NCI-H748 (cell line): ENCODE measurements at regions not wholly inside any gene's neighbourhood (a gene's known extent, or its start where the extent isn't known, plus 50 kb on each side); places are given as distances from the start of the nearest gene placed in this dataset.
"Not testable (repeated sequence)": the region's sequence is repeated elsewhere in the genome, so short reads cannot be mapped to it uniquely, and the experiment has no call there.

Source experiments
- DNase-seq: peaks from one replicate; lab custom pipeline; 2025; ENCODE audit not compliant: unreplicated experiment; lab: John Stamatoyannopoulos, UW

GRCh38 chr4:159410076-159410777 lies 307.3 kb downstream of the RAPGEF2 start:
- DNase-seq: no peak

- no peak for DNase-seq
These were observed 308.0 kb downstream of the RAPGEF2 start for GRCh38 chr4:159410891-159411290.

GRCh38 chr4:159413306-159413943 lies 310.5 kb downstream of the RAPGEF2 start:
- DNase-seq: no peak

- DNase-seq: no peak
These were observed 311.4 kb downstream of the RAPGEF2 start for GRCh38 chr4:159414305-159414704.

GRCh38 chr4:159416073-159416472 lies 313.2 kb downstream of the RAPGEF2 start:
- DNase-seq: no peak

- no peak for DNase-seq
These were observed 314.1 kb downstream of the RAPGEF2 start for GRCh38 chr4:159416996-159417395.

- DNase-seq: no peak
These were observed 317.5 kb downstream of the RAPGEF2 start for GRCh38 chr4:159420162-159421057.

GRCh38 chr4:159421058-159421419 lies 318.2 kb downstream of the RAPGEF2 start:
- DNase-seq: not testable (repeated sequence)

- no peak for DNase-seq
These were observed 319.1 kb downstream of the RAPGEF2 start for GRCh38 chr4:159422019-159422418.

GRCh38 chr4:159422626-159423025 lies 319.7 kb downstream of the RAPGEF2 start:
- no peak for DNase-seq

- DNase-seq: no peak
These were observed 322.9 kb downstream of the RAPGEF2 start for GRCh38 chr4:159425737-159426305.

GRCh38 chr4:159428293-159428692 lies 325.4 kb downstream of the RAPGEF2 start:
- DNase-seq: no peak

- peak; percentile 56 for DNase-seq
These were observed 326.3 kb downstream of the RAPGEF2 start for GRCh38 chr4:159428975-159429692.

- DNase-seq: no peak
These were observed 326.8 kb downstream of the RAPGEF2 start for GRCh38 chr4:159429693-159430035.

- DNase-seq: no peak
These were observed 328.0 kb downstream of the RAPGEF2 start for GRCh38 chr4:159430896-159431295.

- no peak for DNase-seq
These were observed 329.6 kb downstream of the RAPGEF2 start for GRCh38 chr4:159432436-159432835.

- no peak for DNase-seq
These were observed 330.5 kb downstream of the RAPGEF2 start for GRCh38 chr4:159433337-159433736.

GRCh38 chr4:159434114-159434870 lies 331.4 kb downstream of the RAPGEF2 start:
- DNase-seq: no peak

- no peak for DNase-seq
These were observed 332.0 kb downstream of the RAPGEF2 start for GRCh38 chr4:159434871-159435241.

- DNase-seq: no peak
These were observed 332.7 kb downstream of the RAPGEF2 start for GRCh38 chr4:159435561-159436023.
